ENCODE measurements at regions not wholly inside any gene's neighbourhood (a gene's known extent, or its start where the extent isn't known, plus 50 kb on each side); places are given as distances from the start of the nearest gene placed in this dataset.
A peak's percentile ranks its signal among the peaks of the same experiment; 100 is the strongest.
"Not testable (repeated sequence)": the region's sequence is repeated elsewhere in the genome, so short reads cannot be mapped to it uniquely, and the experiment has no call there.

DNA sequence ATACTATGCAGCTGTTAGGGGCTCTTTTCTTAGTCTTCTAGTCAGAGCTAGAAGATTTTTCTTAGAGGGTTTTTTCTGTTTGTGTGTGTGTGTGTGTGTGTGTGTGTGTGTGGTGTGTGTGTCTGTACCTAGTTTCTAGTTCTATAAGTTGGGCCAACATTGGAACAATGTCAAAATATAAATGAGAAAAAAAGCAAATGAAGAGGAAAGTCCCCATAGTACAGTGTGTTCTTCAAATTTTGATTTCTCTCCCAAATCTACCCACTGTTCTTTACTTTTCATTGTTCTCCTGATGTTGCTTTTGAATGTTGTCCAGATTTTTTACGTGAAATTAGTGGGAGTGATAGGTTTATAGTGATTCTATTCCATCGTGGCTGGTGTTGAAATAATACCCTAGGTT, 2153.4 kb upstream of the RAG2 start:
- DNase-seq, result no peak
- TF ChIP-seq, protein P1, sequence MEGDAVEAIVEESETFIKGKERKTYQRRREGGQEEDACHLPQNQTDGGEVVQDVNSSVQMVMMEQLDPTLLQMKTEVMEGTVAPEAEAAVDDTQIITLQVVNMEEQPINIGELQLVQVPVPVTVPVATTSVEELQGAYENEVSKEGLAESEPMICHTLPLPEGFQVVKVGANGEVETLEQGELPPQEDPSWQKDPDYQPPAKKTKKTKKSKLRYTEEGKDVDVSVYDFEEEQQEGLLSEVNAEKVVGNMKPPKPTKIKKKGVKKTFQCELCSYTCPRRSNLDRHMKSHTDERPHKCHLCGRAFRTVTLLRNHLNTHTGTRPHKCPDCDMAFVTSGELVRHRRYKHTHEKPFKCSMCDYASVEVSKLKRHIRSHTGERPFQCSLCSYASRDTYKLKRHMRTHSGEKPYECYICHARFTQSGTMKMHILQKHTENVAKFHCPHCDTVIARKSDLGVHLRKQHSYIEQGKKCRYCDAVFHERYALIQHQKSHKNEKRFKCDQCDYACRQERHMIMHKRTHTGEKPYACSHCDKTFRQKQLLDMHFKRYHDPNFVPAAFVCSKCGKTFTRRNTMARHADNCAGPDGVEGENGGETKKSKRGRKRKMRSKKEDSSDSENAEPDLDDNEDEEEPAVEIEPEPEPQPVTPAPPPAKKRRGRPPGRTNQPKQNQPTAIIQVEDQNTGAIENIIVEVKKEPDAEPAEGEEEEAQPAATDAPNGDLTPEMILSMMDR (IDR thresholded peaks at IDR 0.05), result no peak
- Histone ChIP-seq H3K4me3 (replicated peaks in 1 of 3; ENCODE audit: low read depth in 2 of 3, low read length in 3 of 3) (no peak overlapping the region), H3K79me2 (ENCODE audit: insufficient read depth, low read length) (no peaks in the 10 kb centered on the region), H3K36me3 (replicated peaks in 1 of 2; ENCODE audit: control insufficient read depth in 1 of 2, insufficient read depth in 2 of 2, low read length in 2 of 2) (no peaks in the 10 kb centered on the region), H3K27ac (ENCODE audit: low read depth in 1 of 2, low read length in 2 of 2) (no peak overlapping the region), H3K27me3 (ENCODE audit: control insufficient read depth in 2 of 2, insufficient read depth in 2 of 2, low read length in 2 of 2) (no peaks in the 10 kb centered on the region), H3K9ac (ENCODE audit: insufficient read depth, low read length, poor library complexity, severe bottlenecking) (no peak overlapping the region), H3K4me1 (ENCODE audit: control insufficient read depth in 1 of 2, insufficient read depth in 2 of 2, low read length in 2 of 2) (no peaks in the 10 kb centered on the region), H3K9me3 (replicated peaks in 1 of 2; ENCODE audit: control insufficient read depth in 1 of 2, insufficient read depth in 1 of 2, low read length in 2 of 2) (peaks cover 5 to 18% of the 10 kb centered on the region in 2 donors), H3K4me2 (replicated peaks; ENCODE audit: extremely low read depth, low read length, poor library complexity, severe bottlenecking) (no peak overlapping the region), H2AFZ (ENCODE audit: insufficient read depth, low read depth, low read length, poor library complexity, severe bottlenecking) (no peak overlapping the region), H4K20me1 (ENCODE audit: insufficient read depth, low read length) (no peaks in the 10 kb centered on the region)
- H3K27ac Mint-ChIP-seq, result no peak overlapping the region
- no peaks in the 10 kb centered on the region for H3K36me3 Mint-ChIP-seq
- intact Hi-C loops (cut with micrococcal nuclease), result no loop called here
- WGBS (ENCODE audit: insufficient coverage), result 80% methylated on average over 1 of the region's 2 CpGs
- H3K4me1 Mint-ChIP-seq, result no peaks in the 10 kb centered on the region
- no peaks in the 10 kb centered on the region for H3K27me3 Mint-ChIP-seq (ENCODE audit: low read depth in 3 of 3)
- peaks cover 4 to 12% (median 8%) of the 10 kb centered on the region in 7 donors for H3K9me3 Mint-ChIP-seq
- no peak overlapping the region for H3K4me3 Mint-ChIP-seq

DNA sequence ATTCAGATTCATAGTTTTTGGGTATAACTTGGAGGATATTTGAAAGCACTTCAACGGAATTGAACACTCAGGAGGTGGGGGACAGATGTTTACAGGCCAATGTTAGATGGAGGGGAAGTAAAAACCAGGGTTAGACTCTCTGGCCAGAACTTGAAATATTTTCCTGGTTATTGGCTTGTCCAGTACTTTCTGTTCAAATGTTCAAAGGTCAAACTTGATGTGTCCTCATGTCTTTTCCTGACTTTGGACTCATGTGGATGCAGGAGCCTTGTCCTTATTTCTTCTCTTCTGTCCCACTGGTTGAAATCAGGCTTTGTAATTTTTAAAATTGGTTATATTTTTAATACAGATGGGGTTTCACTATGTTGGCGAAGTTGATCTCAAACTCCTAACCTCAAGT, 2148.5 kb upstream of the RAG2 start:
- H3K36me3 ChIP-seq (replicated peaks in 1 of 2; ENCODE audit: control insufficient read depth in 1 of 2, insufficient read depth in 2 of 2, low read length in 2 of 2); H3K4me1 Mint-ChIP-seq; H4K20me1 ChIP-seq (ENCODE audit: insufficient read depth, low read length); H3K27me3 Mint-ChIP-seq (ENCODE audit: low read depth in 3 of 3); H3K27me3 ChIP-seq (ENCODE audit: control insufficient read depth in 2 of 2, insufficient read depth in 2 of 2, low read length in 2 of 2); H3K79me2 ChIP-seq (ENCODE audit: insufficient read depth, low read length); H3K9ac ChIP-seq (ENCODE audit: insufficient read depth, low read length, poor library complexity, severe bottlenecking); H3K4me1 ChIP-seq (ENCODE audit: control insufficient read depth in 1 of 2, insufficient read depth in 2 of 2, low read length in 2 of 2); H3K4me3 ChIP-seq (replicated peaks in 1 of 3; ENCODE audit: low read depth in 2 of 3, low read length in 3 of 3); H3K9me3 ChIP-seq (replicated peaks in 1 of 2; ENCODE audit: control insufficient read depth in 1 of 2, insufficient read depth in 1 of 2, low read length in 2 of 2); H3K36me3 Mint-ChIP-seq; H3K27ac ChIP-seq (ENCODE audit: low read depth in 1 of 2, low read length in 2 of 2); DNase-seq; intact Hi-C loops (cut with micrococcal nuclease); H3K4me2 ChIP-seq (replicated peaks; ENCODE audit: extremely low read depth, low read length, poor library complexity, severe bottlenecking); H3K4me3 Mint-ChIP-seq; H3K9me3 Mint-ChIP-seq; H2AFZ ChIP-seq (ENCODE audit: insufficient read depth, low read depth, low read length, poor library complexity, severe bottlenecking): not testable (repeated sequence)
- peak overlapping the region in 1 of 7 donors; percentile 4 for H3K27ac Mint-ChIP-seq
- 100% methylated on average over 1 of the region's 2 CpGs for WGBS (ENCODE audit: insufficient coverage)
